NOMO-1 treated with DMSO at 0.1 percent for 48 hours (cell line): ENCODE measurements at regions not wholly inside any gene's neighbourhood (a gene's known extent, or its start where the extent isn't known, plus 50 kb on each side); places are given as distances from the start of the nearest gene placed in this dataset.
"Not testable (repeated sequence)": the region's sequence is repeated elsewhere in the genome, so short reads cannot be mapped to it uniquely, and the experiment has no call there.

ENCODE experiments used
- DNase-seq: peaks from one replicate; lab custom pipeline; 2025; ENCODE audit not compliant: unreplicated experiment; lab: John Stamatoyannopoulos, UW

GRCh38 chr7:21304808-21305375 lies 123.0 kb upstream of the SP4 start:
- DNase-seq: no peak

DNA sequence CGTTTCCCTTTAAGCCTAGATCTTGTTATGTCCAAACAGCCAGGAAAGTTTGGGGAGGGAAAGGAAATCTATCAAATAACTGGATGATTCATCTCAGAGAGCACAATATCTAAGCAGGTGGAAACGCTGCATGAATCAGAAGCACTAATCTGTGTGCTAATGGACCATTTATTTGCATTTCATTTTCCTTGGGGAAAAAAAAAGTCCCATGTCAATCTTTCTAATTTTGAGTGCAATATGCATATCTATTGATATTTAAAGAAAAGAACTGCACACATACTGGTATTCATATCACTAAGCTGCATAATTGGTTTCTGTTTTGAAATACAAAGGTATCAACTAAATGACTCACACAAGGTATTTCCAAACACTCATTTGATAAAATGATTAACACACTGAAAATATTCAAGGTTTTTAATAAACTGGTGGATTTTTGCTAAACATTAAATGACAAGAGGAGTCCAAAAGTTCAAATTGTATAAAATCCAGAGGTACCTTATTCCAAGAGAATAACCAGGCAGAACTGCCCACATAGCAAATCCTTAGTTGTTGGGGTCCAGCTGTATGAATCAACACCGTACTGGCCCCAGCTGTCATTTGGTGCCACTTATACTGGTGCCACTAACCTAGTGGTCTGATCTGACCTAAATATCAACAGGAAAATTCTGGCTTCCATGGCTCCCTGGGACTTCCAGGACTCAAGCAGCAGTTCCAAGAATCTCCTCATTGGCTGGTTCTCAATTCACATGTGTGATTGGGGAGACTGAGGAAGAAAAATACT lies 122.2 kb upstream of the SP4 start:
- no peak for DNase-seq

GRCh38 chr7:21314954-21315353 lies 112.9 kb upstream of the SP4 start:
- no peak for DNase-seq

DNA sequence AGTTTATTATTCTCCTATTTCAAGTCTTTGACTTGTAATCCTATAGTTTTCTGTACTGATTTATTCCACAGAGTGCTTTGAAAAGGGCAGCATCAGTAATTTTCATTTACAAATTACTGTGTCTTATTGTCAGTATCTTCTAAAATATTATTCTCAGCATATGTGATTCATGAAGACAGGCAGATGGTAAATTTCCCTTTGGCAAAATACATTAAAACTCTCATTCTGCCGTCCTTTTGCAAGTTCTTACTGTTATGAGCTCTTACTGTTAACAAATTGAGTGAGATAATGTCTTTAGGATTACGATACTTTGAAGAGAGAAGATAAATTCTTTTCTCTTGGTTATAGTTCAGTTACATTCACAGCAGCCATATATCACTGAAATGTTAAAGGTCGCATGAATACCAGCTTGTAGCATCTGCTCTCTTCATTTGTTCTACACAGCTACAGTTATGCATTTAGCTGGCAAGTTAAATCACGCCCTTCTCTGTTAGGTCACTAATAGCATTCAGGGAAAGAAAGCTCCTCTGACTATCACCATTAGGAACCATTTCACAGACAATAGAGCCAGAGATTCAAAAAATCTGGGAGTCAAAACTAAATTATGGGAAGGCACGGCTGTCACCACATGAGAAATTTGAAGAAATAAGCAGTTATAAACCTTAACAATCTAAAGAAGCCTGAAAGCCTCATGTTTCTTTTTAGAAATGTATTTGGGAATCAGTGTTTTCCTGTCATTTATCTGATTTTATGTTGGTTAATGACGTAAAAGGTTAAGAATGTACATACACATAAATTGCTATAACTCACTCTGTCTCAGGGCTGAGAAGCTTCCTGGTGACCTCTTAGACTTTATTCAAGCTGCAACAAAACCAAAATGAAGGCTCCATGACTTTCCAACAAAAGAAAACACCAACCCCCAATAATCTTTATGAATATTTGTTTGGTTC lies 109.6 kb upstream of the SP4 start:
- no peak for DNase-seq

DNA sequence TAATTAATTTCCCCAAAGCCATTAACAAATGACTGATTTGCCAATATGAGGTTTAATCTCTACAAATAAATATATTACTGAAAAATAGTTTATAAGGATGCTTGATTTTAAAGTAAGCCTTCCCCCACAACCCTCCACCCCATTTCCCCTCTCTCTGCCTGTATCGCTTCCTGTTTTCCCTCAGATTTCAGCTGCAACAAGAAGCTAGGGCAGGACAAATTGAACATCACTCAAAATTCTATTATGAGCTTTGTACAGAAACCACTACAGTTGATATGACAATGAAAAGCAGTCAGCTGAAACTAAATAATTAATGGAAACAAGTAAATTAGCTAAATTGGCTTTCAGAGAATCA lies 109.0 kb upstream of the SP4 start:
- DNase-seq: peak; percentile 3

DNA sequence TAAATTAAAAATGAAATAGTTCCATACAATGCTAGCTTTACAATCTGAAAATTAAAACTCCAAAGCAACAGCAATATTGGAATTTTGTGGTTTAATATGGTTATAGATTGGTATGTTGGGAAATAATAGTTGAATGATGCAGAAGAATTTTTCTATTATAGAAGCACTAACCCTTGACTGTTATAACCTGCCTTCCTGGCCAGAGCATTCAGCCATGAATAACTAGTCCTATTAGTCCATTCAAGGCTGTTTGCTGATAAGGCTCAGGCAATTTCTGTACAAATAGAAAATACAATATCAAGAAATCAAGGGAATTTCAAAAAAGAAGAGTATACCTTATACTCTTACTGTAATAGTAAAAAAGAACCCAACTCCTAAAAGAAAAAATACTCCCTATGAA lies 101.6 kb upstream of the SP4 start:
- no peak for DNase-seq

DNA sequence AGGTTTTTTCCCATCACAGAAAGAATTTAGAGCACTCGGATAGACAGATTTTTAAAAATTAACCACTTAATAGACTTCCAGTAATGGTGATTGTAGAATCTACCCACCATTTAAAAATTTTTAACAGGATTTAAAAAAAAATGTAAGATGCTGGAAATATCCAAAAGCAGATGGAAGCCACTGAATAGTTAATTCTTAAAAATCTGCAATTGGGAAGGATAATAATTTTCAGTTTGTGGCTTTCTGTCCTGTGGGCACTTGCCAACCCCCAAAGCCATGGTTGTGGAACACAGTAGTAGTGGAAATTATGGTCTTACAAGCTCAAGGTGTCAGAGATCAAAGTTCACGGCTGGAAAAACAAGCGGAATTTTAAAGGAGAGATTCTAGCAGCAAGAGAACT lies 101.0 kb upstream of the SP4 start:
- no peak for DNase-seq

- no peak for DNase-seq
Observed at GRCh38 chr7:21327422-21328409, 100.2 kb upstream of the SP4 start.

DNA sequence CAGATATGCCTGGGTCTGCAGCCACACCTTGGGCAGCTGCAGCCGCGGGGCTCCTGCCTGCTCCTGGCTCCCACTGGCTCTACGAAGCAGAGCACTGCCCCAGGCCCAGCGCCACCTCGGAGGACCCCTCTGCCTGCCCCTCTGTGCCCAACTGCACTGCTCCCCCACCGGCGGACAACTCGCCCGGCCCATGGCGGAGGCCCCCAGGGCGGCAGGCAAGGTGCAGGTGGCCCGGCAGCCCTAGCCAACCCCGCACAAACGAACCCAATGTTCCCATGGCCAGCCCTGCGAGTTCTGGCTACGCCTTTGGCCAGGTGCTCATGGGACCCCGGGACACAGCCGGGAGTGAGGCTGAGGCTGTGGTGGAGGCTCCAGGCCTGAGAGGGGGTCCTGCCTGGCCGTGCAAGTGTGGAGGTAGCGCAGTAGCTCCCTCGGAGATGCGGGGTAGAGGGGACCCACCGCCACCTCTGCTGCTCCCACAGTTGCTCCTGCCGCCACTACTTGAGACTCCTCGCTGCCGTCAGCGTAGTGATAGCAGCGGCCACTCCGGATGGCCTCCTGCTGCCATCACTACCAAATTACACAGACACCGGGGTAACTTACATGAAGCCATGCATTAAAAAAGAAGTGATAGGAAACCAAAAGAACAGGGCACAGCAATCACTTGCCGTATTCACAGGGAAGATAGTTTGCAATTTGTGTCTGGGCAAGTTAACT lies 97.3 kb upstream of the SP4 start:
- DNase-seq: no peak

GRCh38 chr7:21334906-21335305 lies 93.0 kb upstream of the SP4 start:
- no peak for DNase-seq

DNA sequence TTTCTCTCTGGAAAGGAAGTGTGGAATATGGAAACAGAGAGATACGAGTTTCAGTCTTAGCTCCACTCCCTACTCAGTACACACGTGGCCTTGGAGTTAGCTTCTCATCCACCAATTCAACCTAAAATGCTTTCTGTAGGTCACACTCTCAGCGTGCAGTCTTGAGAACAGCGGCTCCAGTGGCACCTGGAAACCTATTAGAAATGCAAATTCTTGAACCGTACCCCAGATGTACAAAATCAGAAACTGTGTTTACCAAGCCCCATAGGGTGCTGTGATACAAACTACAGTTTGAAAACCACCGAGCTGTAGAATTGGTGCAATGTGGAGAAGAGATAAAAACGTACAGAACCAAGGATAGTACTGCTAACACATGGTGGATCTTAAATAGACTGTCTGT lies 91.1 kb upstream of the SP4 start:
- no peak for DNase-seq

GRCh38 chr7:21338728-21339164 lies 89.1 kb upstream of the SP4 start:
- no peak for DNase-seq

DNA sequence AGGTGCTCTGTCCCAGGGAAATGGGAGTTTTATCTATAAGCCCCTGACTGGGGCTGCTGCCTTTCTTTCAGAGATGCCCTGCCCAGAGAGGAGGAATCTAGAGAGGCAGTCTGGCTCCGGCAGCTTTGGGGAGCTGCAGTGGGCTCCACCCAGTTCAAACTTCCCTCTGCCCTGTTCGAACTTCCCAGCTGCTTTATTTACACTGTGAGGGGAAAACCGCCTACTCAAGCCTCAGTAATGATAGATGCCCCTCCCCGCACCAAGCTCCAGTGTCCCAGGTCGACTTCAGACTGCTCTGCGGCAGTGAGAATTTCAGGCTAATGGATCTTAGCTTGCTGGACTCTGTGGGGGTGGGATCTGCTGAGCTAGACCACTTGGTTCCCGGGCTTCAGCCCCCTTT lies 83.0 kb upstream of the SP4 start:
- DNase-seq: not testable (repeated sequence)

DNA sequence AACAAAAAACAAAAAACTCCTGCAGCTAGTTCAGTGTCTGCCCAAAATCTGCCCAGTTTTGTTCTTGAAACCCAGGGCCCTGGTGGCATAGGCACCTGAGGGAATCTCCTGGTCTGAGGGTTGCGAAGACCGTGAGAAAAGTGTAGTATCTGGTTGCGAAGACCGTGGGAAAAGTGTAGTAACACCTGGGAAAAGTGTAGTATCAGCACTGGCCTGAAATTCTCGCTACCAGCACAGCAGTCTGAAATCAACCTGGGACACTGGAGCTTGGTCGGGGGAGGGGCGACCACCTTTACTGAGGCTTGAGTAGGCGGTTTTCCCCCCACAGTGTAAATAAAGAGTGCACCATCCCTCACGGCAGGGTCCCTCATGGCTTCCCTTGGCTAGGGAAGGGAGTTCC lies 82.5 kb upstream of the SP4 start:
- DNase-seq: no peak

GRCh38 chr7:21346297-21346696 lies 81.6 kb upstream of the SP4 start:
- no peak for DNase-seq

- DNase-seq: peak; percentile 96
Observed at GRCh38 chr7:21352540-21353387, 75.1 kb upstream of the SP4 start.

DNA sequence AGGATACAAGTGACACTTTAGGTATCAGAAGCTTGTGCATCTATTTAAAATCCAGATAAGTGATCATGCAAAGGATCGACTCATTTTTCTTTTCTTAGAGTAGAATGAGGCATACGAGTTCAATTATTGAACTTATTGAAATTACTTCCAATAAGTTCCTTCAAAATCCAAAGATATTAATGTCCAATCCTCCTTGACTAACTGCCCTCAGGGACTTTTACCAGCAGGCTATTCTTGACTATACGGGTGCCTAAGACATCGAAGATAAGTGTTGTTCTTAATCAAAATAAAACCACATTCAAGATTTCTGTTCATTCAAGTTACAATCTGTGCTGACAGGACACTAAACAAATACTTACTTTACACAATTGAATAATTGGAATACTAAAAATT lies 74.5 kb upstream of the SP4 start:
- DNase-seq: no peak

GRCh38 chr7:21354284-21354683 lies 73.6 kb upstream of the SP4 start:
- no peak for DNase-seq

DNA sequence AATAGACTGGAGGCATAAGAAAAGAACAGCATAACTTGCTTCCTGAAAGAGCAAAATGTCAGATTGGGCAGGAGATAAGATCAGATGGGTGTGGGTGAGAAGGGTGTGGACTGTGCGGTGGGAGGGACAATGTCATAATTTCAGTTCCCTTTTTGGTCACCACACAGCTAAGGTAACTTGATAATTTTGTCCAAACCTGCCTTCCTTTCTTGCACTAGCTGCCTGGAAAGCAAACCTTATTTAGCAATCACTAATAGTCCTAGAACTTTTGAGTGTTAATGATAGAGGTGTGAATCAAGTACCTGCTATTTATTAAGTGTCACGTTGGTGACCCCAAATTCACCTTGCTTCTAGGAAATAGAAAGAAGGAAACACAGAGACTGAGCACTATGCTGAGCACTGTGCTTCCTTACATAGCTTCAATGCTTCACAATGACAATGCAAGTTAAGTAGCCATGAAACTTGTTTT lies 72.4 kb upstream of the SP4 start:
- DNase-seq: peak; percentile 96
